ENCODE measurements at regions not wholly inside any gene's neighbourhood (a gene's known extent, or its start where the extent isn't known, plus 50 kb on each side); places are given as distances from the start of the nearest gene placed in this dataset.

- DNase-seq: no peak
- H3K27me3 ChIP-seq (ENCODE audit: control insufficient read depth in 2 of 2, insufficient read depth in 2 of 2, low read length in 2 of 2): no peaks in the 10 kb centered on the region
- no peak overlapping the region for H3K4me3 ChIP-seq (ENCODE audit: low read length)
- H3K27me3 Mint-ChIP-seq: peaks cover 0 to 9% (median 8%) of the 10 kb centered on the region in 5 donors
- ATAC-seq: no peak
- H3K4me3 Mint-ChIP-seq: no peak overlapping the region
- H3K4me1 Mint-ChIP-seq: no peaks in the 10 kb centered on the region
- intact Hi-C loops (cut with micrococcal nuclease): no loop called here
- H3K27ac ChIP-seq (ENCODE audit: low read depth, low read length): no peak overlapping the region
- H3K4me1 ChIP-seq (ENCODE audit: control insufficient read depth in 2 of 2, insufficient read depth in 2 of 2, low read length in 2 of 2): no peaks in the 10 kb centered on the region
- H3K36me3 Mint-ChIP-seq: no peaks in the 10 kb centered on the region
- peaks cover 0 to 10% (median 4%) of the 10 kb centered on the region in 11 donors for H3K9me3 Mint-ChIP-seq
- ChIA-PET CTCF (no interaction called here), POLR2A (no interaction called here)
- H3K36me3 ChIP-seq (ENCODE audit: control insufficient read depth in 2 of 3, insufficient read depth in 3 of 3, low read length in 3 of 3): no peaks in the 10 kb centered on the region
- H3K9me3 ChIP-seq (ENCODE audit: control insufficient read depth in 2 of 3, low read length in 3 of 3): no peaks in the 10 kb centered on the region
- no peak overlapping the region for H3K27ac Mint-ChIP-seq
Observed at GRCh38 chr10:16260388-16260787, 176.4 kb upstream of the PTER start.

- no peak for DNase-seq
- Mint-ChIP-seq H3K27me3 (peaks cover 0 to 8% (median 4%) of the 10 kb centered on the region in 5 donors), H3K4me3 (no peak overlapping the region), H3K27ac (no peak overlapping the region), H3K36me3 (no peaks in the 10 kb centered on the region), H3K9me3 (peaks cover 0 to 10% (median 6%) of the 10 kb centered on the region in 11 donors), H3K4me1 (no peaks in the 10 kb centered on the region)
- intact Hi-C loops (cut with micrococcal nuclease): no loop called here
- Histone ChIP-seq H3K27me3 (ENCODE audit: control insufficient read depth in 2 of 2, insufficient read depth in 2 of 2, low read length in 2 of 2) (no peaks in the 10 kb centered on the region), H3K4me3 (ENCODE audit: low read length) (no peak overlapping the region), H3K36me3 (ENCODE audit: control insufficient read depth in 2 of 3, insufficient read depth in 3 of 3, low read length in 3 of 3) (no peaks in the 10 kb centered on the region), H3K27ac (ENCODE audit: low read depth, low read length) (no peak overlapping the region), H3K9me3 (ENCODE audit: control insufficient read depth in 2 of 3, low read length in 3 of 3) (no peaks in the 10 kb centered on the region), H3K4me1 (ENCODE audit: control insufficient read depth in 2 of 2, insufficient read depth in 2 of 2, low read length in 2 of 2) (no peaks in the 10 kb centered on the region)
- POLR2A ChIA-PET: no interaction called here
- CTCF ChIA-PET: no interaction called here
- ATAC-seq: no peak
Observed at GRCh38 chr10:16271571-16271970, 165.2 kb upstream of the PTER start.

GRCh38 chr10:16274911-16275310 lies 161.9 kb upstream of the PTER start:
- H3K4me1 ChIP-seq (ENCODE audit: control insufficient read depth in 2 of 2, insufficient read depth in 2 of 2, low read length in 2 of 2): no peaks in the 10 kb centered on the region
- DNase-seq (no peak), ATAC-seq (no peak)
- H3K27ac Mint-ChIP-seq: no peak overlapping the region
- H3K4me3 ChIP-seq (ENCODE audit: low read length): no peak overlapping the region
- no peaks in the 10 kb centered on the region for H3K4me1 Mint-ChIP-seq
- no peaks in the 10 kb centered on the region for H3K36me3 ChIP-seq (ENCODE audit: control insufficient read depth in 2 of 3, insufficient read depth in 3 of 3, low read length in 3 of 3)
- intact Hi-C loops (cut with micrococcal nuclease): no loop called here
- peaks cover 0 to 12% (median 4%) of the 10 kb centered on the region in 5 donors for H3K27me3 Mint-ChIP-seq
- no peaks in the 10 kb centered on the region for H3K27me3 ChIP-seq (ENCODE audit: control insufficient read depth in 2 of 2, insufficient read depth in 2 of 2, low read length in 2 of 2)
- H3K9me3 ChIP-seq (ENCODE audit: control insufficient read depth in 2 of 3, low read length in 3 of 3): no peaks in the 10 kb centered on the region
- no peaks in the 10 kb centered on the region for H3K36me3 Mint-ChIP-seq
- H3K4me3 Mint-ChIP-seq: no peak overlapping the region
- no peak overlapping the region for H3K27ac ChIP-seq (ENCODE audit: low read depth, low read length)
- peaks cover 0 to 18% (median 4%) of the 10 kb centered on the region in 11 donors for H3K9me3 Mint-ChIP-seq
- CTCF ChIA-PET: no interaction called here
- POLR2A ChIA-PET: no interaction called here

GRCh38 chr10:16280595-16280994 lies 156.2 kb upstream of the PTER start:
- no peak for ATAC-seq
- peaks cover 0 to 13% (median 7%) of the 10 kb centered on the region in 11 donors for H3K9me3 Mint-ChIP-seq
- no peaks in the 10 kb centered on the region for H3K36me3 ChIP-seq (ENCODE audit: control insufficient read depth in 2 of 3, insufficient read depth in 3 of 3, low read length in 3 of 3)
- no peak overlapping the region for H3K4me3 Mint-ChIP-seq
- H3K4me1 Mint-ChIP-seq: no peaks in the 10 kb centered on the region
- ChIA-PET CTCF (no interaction called here), POLR2A (no interaction called here)
- peaks cover 0 to 11% (median 0%) of the 10 kb centered on the region in 5 donors for H3K27me3 Mint-ChIP-seq
- no peaks in the 10 kb centered on the region for H3K9me3 ChIP-seq (ENCODE audit: control insufficient read depth in 2 of 3, low read length in 3 of 3)
- no peaks in the 10 kb centered on the region for H3K27me3 ChIP-seq (ENCODE audit: control insufficient read depth in 2 of 2, insufficient read depth in 2 of 2, low read length in 2 of 2)
- no peak overlapping the region for H3K27ac Mint-ChIP-seq
- H3K4me3 ChIP-seq (ENCODE audit: low read length): no peak overlapping the region
- intact Hi-C loops (cut with micrococcal nuclease): no loop called here
- no peak overlapping the region for H3K27ac ChIP-seq (ENCODE audit: low read depth, low read length)
- no peaks in the 10 kb centered on the region for H3K4me1 ChIP-seq (ENCODE audit: control insufficient read depth in 2 of 2, insufficient read depth in 2 of 2, low read length in 2 of 2)
- no peaks in the 10 kb centered on the region for H3K36me3 Mint-ChIP-seq
- no peak for DNase-seq

- Mint-ChIP-seq H3K36me3 (no peaks in the 10 kb centered on the region), H3K27ac (no peak overlapping the region), H3K9me3 (peaks cover 0 to 5% (median 0%) of the 10 kb centered on the region in 11 donors), H3K4me1 (peaks cover 0 to 3% (median 0%) of the 10 kb centered on the region in 7 donors), H3K27me3 (peaks cover 0 to 15% (median 7%) of the 10 kb centered on the region in 5 donors), H3K4me3 (no peak overlapping the region)
- no peak overlapping the region for H3K4me3 ChIP-seq (ENCODE audit: low read length)
- H3K36me3 ChIP-seq (ENCODE audit: control insufficient read depth in 2 of 3, insufficient read depth in 3 of 3, low read length in 3 of 3): no peaks in the 10 kb centered on the region
- intact Hi-C loops (cut with micrococcal nuclease): no loop called here
- H3K27ac ChIP-seq (ENCODE audit: low read depth, low read length): no peak overlapping the region
- POLR2A ChIA-PET: no interaction called here
- no peaks in the 10 kb centered on the region for H3K4me1 ChIP-seq (ENCODE audit: control insufficient read depth in 2 of 2, insufficient read depth in 2 of 2, low read length in 2 of 2)
- H3K27me3 ChIP-seq (ENCODE audit: control insufficient read depth in 2 of 2, insufficient read depth in 2 of 2, low read length in 2 of 2): no peaks in the 10 kb centered on the region
- H3K9me3 ChIP-seq (ENCODE audit: control insufficient read depth in 2 of 3, low read length in 3 of 3): no peaks in the 10 kb centered on the region
- ATAC-seq (no peak), DNase-seq (no peak)
- CTCF ChIA-PET: no interaction called here
Observed at GRCh38 chr10:16292366-16292765, 144.4 kb upstream of the PTER start.

GRCh38 chr10:16297069-16297468 lies 139.7 kb upstream of the PTER start:
- Histone ChIP-seq H3K27ac (ENCODE audit: low read depth, low read length) (no peak overlapping the region), H3K27me3 (ENCODE audit: control insufficient read depth in 2 of 2, insufficient read depth in 2 of 2, low read length in 2 of 2) (no peaks in the 10 kb centered on the region), H3K4me3 (ENCODE audit: low read length) (no peak overlapping the region), H3K4me1 (ENCODE audit: control insufficient read depth in 2 of 2, insufficient read depth in 2 of 2, low read length in 2 of 2) (no peaks in the 10 kb centered on the region), H3K9me3 (ENCODE audit: control insufficient read depth in 2 of 3, low read length in 3 of 3) (no peaks in the 10 kb centered on the region), H3K36me3 (ENCODE audit: control insufficient read depth in 2 of 3, insufficient read depth in 3 of 3, low read length in 3 of 3) (no peaks in the 10 kb centered on the region)
- H3K27ac Mint-ChIP-seq: no peak overlapping the region
- ChIA-PET CTCF (no interaction called here), POLR2A (no interaction called here)
- peaks cover 0 to 2% (median 0%) of the 10 kb centered on the region in 11 donors for H3K9me3 Mint-ChIP-seq
- H3K4me3 Mint-ChIP-seq: no peak overlapping the region
- no peaks in the 10 kb centered on the region for H3K36me3 Mint-ChIP-seq
- peaks cover 0 to 24% (median 7%) of the 10 kb centered on the region in 5 donors for H3K27me3 Mint-ChIP-seq
- H3K4me1 Mint-ChIP-seq: peaks cover 0 to 3% (median 0%) of the 10 kb centered on the region in 7 donors
- no peak for DNase-seq
- intact Hi-C loops (cut with micrococcal nuclease): no loop called here
- ATAC-seq: no peak

GRCh38 chr10:16297642-16298041 lies 139.2 kb upstream of the PTER start:
- CTCF ChIA-PET: no interaction called here
- intact Hi-C loops (cut with micrococcal nuclease): no loop called here
- peaks cover 0 to 2% (median 0%) of the 10 kb centered on the region in 11 donors for H3K9me3 Mint-ChIP-seq
- Histone ChIP-seq H3K27ac (ENCODE audit: low read depth, low read length) (no peak overlapping the region), H3K9me3 (ENCODE audit: control insufficient read depth in 2 of 3, low read length in 3 of 3) (no peaks in the 10 kb centered on the region), H3K27me3 (ENCODE audit: control insufficient read depth in 2 of 2, insufficient read depth in 2 of 2, low read length in 2 of 2) (no peaks in the 10 kb centered on the region), H3K4me3 (ENCODE audit: low read length) (no peak overlapping the region), H3K36me3 (ENCODE audit: control insufficient read depth in 2 of 3, insufficient read depth in 3 of 3, low read length in 3 of 3) (no peaks in the 10 kb centered on the region), H3K4me1 (ENCODE audit: control insufficient read depth in 2 of 2, insufficient read depth in 2 of 2, low read length in 2 of 2) (no peaks in the 10 kb centered on the region)
- H3K36me3 Mint-ChIP-seq: no peaks in the 10 kb centered on the region
- no peak overlapping the region for H3K27ac Mint-ChIP-seq
- peaks cover 0 to 23% (median 7%) of the 10 kb centered on the region in 5 donors for H3K27me3 Mint-ChIP-seq
- peaks cover 0 to 3% (median 0%) of the 10 kb centered on the region in 7 donors for H3K4me1 Mint-ChIP-seq
- DNase-seq (no peak), ATAC-seq (no peak)
- no peak overlapping the region for H3K4me3 Mint-ChIP-seq
- POLR2A ChIA-PET: no interaction called here

Data from naive thymus-derived CD4-positive, alpha-beta T cell (primary cell).